ENCODE measurements at regions not wholly inside any gene's neighbourhood (a gene's known extent, or its start where the extent isn't known, plus 50 kb on each side); places are given as distances from the start of the nearest gene placed in this dataset.
"Not testable (repeated sequence)": the region's sequence is repeated elsewhere in the genome, so short reads cannot be mapped to it uniquely, and the experiment has no call there.

GRCh38 chr7:73244782-73245311 is 63.8 kb downstream of the NSUN5 start:
- not testable (repeated sequence) for DNase-seq (ENCODE audit: low spot score)

DNA sequence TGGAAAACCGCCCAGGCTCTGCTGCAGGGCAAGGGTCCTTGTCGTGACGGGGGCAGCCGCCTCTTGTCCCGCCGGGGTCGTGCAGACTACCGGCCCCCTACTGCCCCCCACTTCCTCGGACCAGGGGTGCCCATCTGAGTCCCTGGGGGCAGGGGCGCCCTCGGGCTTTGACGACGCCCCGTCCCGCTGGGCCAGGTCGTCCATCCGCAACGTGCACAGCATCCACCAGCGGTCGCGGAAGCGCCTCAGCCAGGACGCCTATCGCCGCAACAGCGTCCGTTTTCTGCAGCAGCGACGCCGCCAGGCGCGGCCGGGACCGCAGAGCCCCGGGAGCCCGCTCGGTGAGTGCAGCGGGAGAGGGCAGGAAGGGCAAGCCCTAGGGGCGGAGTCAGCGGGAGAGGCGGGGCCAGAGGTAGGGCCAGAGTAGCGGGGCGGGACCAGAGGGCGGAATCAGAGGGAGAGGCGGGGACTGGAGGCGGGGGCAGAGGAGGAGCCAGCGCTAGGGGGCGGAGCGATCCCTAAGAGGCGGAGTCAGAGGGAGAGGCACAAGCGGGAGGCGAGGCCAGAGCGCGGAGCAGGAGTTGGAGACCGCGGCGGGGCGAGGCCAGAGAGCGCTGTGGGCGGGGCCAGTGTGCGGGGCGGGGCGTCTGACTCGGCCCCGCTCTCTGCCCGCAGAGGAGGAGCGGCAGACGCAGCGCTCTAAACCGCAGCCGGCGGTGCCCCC is 73.5 kb downstream of the NSUN5 start:
- not testable (repeated sequence) for DNase-seq (ENCODE audit: low spot score)

- DNase-seq (ENCODE audit: low spot score), result not testable (repeated sequence)
These were observed 82.9 kb downstream of the NSUN5 start for GRCh38 chr7:73225745-73226144.

DNA sequence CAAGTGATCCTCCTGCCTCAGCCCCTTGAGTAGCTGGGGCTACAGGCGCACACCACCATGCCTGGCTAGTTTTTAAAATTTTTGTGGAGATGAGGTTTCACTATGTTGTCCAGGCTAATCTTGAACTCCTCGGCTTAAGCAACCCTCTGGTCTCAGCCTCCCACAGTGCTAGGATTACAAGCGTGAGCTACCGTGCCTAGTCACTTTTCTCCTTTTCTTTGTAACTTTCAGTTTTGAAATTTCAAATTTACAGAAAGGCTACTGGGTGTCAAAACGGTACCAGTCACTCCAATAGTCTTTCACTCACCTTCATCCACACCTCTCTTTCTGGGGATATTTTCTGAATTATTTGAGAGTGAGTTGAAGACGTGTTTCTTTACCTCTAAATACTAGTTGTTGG is 86.9 kb downstream of the NSUN5 start:
- DNase-seq (ENCODE audit: low spot score), result not testable (repeated sequence)

DNA sequence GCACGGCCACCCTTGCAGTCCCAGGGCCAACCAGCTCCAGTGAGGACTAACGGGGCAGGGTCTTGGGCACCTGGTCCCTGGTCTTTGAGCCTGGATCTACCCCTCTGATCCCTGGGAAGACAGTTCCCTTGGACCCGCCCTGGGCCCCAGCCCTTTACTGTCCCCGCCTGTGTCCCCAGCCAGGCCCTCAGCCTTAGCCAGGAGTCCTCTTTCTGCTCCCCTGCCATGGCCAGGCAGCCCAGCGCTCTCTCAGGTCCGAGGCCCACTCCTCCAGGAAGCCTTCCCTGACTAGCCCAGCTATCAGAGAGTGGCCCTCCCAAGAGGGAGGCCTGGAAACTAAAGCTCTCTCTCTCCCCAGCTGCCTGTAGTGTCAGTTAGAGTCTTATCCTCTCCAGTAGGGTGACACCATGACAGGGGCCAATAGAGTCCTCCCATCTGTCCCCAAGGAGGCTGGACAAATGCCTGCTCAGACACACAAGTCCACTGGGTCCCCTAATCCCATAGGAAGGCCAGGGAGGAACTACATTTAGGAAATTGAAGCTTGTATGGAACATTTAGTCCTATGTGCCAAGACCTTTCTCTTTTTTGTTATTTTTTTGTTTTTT is 87.8 kb downstream of the NSUN5 start:
- DNase-seq (ENCODE audit: low spot score), result not testable (repeated sequence)

DNA sequence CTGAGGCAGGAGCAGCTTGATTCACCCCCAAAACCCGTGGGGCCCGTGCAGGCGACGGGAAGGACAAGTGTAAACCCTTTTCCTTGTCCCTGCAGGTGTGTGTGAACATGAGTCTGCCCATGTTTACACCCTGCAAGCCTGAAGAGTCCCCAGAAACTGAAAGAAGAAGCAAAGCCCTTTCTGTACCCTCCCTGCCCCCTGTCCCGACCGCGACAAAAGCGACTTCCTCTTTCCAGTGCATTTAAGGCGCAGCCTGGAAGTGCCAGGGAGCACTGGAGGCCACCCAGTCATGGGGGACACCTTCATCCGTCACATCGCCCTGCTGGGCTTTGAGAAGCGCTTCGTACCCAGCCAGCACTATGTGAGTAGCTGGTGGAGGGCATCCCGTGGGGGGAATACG is 88.3 kb downstream of the NSUN5 start:
- DNase-seq (ENCODE audit: low spot score), result not testable (repeated sequence)

DNA sequence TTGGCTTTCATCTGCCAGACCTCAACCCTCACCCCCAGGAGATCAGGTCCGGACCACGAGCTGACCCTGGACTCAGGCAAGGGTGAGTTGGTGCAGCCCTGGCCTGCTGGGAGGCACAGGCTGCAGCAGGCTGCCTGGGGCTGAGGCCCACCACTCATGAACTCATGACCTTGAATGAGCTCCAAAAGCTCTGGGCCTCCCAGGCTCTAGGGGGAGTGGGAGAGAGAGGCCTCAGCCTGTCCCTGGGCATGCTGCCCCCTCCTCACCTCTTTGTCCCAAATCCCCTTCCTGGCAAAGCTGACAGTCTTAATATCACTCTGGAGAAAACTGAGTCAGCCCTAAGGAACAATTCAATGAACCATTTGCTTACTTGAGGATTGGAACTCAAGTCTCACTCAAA is 89.8 kb downstream of the NSUN5 start:
- DNase-seq (ENCODE audit: low spot score), result not testable (repeated sequence)

DNA sequence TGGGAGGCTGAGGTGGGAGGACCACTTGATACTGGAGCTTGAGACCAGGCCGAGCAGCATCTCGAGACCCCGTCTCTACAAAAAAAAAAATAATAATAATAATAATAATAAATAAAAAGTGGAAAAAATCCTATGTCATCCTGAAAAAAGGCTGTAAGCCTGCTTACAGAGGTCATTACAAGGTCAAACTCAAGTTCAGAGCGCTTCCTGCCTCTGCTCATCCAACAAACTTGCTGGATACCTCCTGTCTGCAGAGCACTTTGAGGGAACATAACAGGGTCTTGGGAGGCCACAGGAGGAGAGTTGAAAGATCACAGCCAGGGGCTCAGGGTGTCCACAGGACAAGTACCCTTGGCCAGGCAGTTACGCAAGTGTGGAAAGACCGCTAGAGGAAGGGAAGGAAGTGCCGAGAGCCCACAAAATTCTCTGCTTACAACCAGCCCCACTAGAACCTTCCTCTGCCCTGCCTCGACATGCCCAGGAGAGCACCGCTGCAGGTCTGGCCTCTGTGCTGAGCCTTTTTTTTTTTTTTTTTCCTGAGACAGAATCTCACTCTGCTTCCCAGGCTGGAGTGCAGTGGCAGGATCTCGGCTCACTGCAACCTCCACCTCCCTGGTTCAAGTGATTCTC is 92.5 kb downstream of the NSUN5 start:
- not testable (repeated sequence) for DNase-seq (ENCODE audit: low spot score)

- DNase-seq (ENCODE audit: low spot score), result not testable (repeated sequence)
These were observed 93.4 kb downstream of the NSUN5 start for GRCh38 chr7:73215232-73215631.

DNA sequence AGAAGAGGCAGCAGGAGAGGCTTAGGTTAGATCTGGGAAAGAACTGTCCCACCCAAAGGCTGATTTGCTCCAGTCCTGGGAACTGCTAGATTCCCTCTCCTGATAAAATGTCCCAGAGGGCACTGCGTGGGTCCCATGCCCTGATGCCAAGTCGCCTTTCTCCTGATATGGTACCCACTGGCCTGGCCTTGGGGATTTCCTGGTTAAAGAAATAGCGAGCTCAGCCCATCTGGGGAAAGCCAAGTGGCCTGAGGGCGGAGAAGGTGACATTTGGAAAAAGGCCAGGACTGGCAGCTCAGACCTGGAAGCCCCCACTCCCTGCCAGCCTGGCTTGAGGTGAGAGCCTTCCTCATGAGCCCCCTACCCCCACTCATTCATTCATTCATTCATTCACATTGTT is 94.2 kb downstream of the NSUN5 start:
- not testable (repeated sequence) for DNase-seq (ENCODE audit: low spot score)

- DNase-seq (ENCODE audit: low spot score), result not testable (repeated sequence)
These were observed 95.5 kb downstream of the NSUN5 start for GRCh38 chr7:73213076-73213475.

DNA sequence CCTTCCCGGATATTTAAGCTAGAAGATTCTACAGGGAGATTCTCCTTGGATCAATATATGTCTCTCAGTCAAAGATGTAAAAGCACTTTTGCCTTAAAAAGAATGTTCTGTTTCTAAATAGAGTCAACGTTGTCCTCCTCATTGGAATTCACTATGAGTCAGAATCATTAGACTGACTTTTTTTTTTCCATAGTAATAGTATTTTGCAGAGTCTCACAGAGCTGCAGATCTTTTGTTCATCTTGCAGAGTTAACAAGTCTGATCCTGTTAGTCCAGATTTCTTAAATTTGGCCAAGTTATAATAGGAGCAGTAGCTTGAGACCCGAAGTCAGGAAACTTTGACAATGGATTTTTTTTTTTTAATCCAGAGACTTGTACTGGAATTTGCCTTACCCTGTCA is 103.0 kb downstream of the NSUN5 start:
- DNase-seq (ENCODE audit: low spot score), result not testable (repeated sequence)

DNA sequence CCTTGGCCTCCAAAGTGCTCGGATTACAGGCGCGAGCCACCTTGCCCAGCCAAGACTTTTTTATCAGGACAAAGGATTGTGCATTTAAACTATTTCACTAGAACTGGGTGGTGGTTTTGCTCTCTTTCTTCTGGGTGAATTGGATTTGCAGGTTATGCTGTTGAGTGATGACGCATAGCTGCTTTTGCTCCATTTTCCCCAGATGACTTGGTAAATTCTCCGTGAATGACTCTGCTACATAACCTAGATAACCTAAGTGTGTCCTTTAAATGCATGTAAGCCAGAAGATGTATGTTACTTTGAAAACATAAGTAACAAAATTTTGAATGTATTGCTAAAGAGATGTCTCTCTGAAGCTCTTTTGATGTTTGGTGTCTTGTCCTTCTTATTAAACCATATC is 103.7 kb downstream of the NSUN5 start:
- not testable (repeated sequence) for DNase-seq (ENCODE audit: low spot score)

DNA sequence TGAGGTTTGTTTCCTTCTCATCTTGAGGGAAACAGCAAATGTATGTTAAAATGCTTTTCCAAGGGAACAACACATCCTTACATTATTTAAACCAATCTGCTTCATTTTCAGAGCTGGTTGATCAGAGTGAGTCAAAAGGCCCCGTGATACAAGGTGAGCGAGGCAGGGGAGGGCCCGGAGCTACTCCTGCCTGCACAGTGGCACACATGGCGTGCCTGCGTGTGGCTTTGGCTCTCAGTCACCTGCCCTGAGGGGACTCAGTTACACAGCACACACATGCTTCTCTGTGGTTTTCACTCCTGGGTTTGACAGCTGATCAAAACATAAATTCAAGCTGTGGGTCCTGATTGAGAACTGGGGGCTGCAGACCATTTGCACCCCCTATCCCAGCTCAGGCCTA is 105.3 kb downstream of the NSUN5 start:
- not testable (repeated sequence) for DNase-seq (ENCODE audit: low spot score)

DNA sequence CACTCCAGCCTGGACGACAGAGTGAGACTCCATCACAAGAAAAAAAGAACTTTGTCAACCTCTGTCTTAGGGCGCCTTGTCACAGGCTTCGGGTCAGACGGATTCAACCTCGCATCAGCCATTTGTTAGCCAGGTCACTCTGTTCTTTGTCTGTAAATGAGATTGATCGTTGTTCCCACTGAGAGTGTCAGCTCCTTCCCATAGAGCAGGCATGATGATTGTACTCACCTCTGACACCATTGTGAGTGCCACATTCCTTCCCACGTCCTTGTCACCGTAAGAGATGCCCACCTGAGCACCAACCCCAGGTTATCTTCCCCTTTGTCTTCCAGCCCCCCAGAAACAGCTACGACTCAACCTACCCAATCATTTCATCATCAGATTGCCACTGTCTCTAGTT is 107.4 kb downstream of the NSUN5 start:
- DNase-seq (ENCODE audit: low spot score), result not testable (repeated sequence)

DNA sequence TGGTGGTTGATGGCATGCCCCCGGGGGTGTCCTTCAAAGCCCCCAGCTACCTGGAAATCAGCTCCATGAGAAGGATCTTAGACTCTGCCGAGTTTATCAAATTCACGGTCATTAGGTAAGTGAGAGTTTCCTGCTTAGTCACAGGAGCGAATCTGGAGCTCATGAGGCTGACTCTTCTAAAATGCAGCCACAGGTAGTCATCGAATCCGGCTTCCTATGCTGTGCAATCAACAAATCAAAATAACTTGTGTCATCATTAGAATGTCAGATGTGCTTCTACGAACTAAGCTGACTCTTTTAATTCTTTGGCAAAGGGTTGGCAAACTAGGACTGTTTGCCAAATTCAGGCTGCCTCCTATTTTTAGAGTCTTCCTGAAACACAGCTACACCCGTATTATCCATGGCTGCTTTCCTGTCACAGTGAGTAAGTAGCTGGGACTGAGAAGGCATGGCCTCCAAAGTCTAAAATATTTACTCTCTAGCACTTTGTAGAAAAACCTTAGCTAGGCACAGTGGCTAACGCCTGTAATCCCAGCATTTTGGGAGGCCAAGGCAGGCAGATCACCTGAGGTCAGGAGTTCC is 108.0 kb downstream of the NSUN5 start:
- not testable (repeated sequence) for DNase-seq (ENCODE audit: low spot score)

- not testable (repeated sequence) for DNase-seq (ENCODE audit: low spot score)
These were observed 108.2 kb upstream of the SPDYE9 start for GRCh38 chr7:73193991-73194390.

DNA sequence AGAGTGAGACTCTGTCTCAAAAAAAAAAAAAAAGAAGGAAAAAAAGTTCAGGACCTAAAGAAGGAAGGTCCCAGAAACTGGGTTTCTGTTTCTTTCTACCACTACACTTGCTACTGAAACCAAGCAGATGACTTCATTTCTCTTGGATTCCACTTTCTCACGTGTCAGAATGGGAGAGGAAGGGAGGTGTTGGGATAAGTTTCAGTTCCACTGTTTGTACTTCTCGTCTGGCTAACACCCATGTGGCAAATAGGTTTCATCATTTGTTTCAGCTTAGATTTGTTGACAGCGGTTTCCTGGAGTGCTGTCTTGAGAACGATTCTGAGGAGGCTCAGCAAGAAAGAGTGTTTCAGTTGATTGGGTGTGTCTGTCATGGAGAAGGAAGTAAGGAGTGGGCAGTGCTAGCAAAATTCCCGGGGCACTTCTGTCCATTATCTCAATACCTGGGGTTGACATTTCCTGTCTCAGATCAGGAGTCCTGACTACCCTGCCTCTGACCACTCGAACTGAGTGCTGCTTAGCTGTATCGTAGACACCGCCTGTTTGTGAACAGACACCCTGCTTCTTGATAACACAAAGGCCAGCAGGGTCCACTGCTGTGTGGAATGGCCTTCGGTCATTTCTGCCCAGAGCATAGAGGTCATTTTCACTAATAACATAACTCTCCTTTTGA is 104.8 kb upstream of the SPDYE9 start:
- not testable (repeated sequence) for DNase-seq (ENCODE audit: low spot score)

DNA sequence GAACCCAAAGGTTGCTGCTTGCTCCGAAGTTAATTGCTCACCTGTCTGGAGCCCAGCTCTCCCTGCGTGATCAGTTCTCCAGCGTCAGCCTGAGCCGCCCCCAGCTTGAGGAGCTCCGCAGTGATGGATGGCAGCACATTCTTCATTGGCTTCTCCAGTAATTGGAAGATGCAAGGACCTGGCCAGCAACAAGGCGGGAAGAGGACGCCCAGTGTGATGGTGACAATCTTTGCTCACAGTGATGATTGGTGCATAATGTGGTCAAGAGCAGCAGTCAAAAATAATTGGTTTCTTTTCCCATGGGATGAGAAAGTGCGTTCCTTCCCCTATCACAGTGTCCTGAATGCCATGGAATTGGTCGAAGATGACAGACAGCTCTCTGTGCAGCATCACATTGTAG is 102.4 kb upstream of the SPDYE9 start:
- DNase-seq (ENCODE audit: low spot score), result not testable (repeated sequence)

GRCh38 chr7:73186589-73187309 is 100.9 kb upstream of the SPDYE9 start:
- not testable (repeated sequence) for DNase-seq (ENCODE audit: low spot score)

DNA sequence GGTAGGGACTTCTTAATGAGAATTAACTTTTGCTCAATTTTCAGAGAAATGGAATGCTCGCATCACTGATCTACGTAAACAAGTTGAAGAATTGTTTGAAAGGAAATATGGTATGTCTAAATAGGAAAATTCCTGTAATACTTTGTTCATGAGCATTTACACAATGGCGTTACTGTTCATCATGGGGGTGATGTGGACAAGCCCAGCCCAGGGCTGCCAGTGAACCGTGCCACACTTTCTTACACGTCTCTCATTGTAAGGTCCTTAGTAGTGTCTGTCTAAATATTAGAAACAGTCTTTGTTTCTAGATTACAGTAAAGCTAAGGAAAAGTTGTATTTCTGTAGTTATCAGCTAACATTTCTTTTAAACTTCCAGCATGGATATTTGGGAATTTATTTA is 91.0 kb upstream of the SPDYE9 start:
- DNase-seq (ENCODE audit: low spot score), result not testable (repeated sequence)

Measured in kidney tubule cell (primary cell).